PC-9 (cell line): ENCODE measurements at regions not wholly inside any gene's neighbourhood (a gene's known extent, or its start where the extent isn't known, plus 50 kb on each side); places are given as distances from the start of the nearest gene placed in this dataset.

Experiments used
- EZH2 ChIP-seq: fragments of 200-600 bp; sonication (generic); IDR thresholded peaks from 2 replicates; pipeline ENCODE4 v1.8.0; 2017; ENCODE audit warnings: antibody characterized with exemption, low read depth
- TF ChIP-seq, protein P1 (sequence below): fragments of 200-600 bp; sonication (generic); conservative IDR thresholded peaks from 2 replicates; pipeline ENCODE4 v1.6.1; 2017; ENCODE audit warnings: mixed run types, antibody characterized with exemption, mild to moderate bottlenecking, moderate library complexity

DNA sequence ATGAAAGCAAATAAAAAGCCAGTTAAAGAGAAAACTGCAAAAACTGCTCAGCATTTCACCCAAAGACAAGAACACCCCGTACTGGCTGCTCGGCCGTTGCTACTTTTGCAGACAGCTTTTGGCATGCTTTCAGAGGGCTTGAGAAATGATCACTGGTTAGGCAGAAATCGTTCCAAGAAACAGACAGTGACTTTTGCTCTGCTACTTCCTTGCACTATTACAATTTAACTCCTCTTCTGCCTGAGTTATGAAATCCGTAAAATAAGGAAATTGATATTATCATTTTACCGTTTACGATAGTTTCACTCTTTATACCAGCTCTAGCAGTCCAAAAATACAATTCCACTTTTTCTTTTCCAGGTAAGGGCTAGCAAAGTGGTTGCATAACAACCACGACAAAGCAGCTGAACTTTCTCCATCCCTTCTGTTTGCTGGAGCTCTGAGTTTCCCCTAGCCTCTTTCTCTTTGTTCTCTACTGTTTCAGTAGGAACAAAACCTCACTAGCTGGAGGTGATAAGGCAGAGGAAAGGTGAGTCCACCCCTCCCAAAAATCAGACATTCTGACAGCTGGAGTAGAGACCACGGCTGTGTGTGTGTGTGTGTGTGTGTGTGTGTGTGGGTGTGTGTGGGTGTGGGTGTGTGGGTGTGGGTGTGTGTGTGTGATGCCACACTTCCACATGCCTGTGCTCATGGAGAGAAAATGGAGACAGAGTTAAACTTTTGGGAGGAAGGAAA lies 191.8 kb upstream of the RREB1 start:
- TF ChIP-seq, protein P1, sequence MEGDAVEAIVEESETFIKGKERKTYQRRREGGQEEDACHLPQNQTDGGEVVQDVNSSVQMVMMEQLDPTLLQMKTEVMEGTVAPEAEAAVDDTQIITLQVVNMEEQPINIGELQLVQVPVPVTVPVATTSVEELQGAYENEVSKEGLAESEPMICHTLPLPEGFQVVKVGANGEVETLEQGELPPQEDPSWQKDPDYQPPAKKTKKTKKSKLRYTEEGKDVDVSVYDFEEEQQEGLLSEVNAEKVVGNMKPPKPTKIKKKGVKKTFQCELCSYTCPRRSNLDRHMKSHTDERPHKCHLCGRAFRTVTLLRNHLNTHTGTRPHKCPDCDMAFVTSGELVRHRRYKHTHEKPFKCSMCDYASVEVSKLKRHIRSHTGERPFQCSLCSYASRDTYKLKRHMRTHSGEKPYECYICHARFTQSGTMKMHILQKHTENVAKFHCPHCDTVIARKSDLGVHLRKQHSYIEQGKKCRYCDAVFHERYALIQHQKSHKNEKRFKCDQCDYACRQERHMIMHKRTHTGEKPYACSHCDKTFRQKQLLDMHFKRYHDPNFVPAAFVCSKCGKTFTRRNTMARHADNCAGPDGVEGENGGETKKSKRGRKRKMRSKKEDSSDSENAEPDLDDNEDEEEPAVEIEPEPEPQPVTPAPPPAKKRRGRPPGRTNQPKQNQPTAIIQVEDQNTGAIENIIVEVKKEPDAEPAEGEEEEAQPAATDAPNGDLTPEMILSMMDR, result no peak
- TF ChIP-seq EZH2, result no peak
